SIG-M5 treated with dmso at 0.1 percent for 504 hours (cell line): ENCODE measurements at regions not wholly inside any gene's neighbourhood (a gene's known extent, or its start where the extent isn't known, plus 50 kb on each side); places are given as distances from the start of the nearest gene placed in this dataset.

ENCODE experiments used
- DNase-seq: peaks from one replicate; lab custom pipeline; 2025; ENCODE audit not compliant: unreplicated experiment; lab: John Stamatoyannopoulos, UW

DNA sequence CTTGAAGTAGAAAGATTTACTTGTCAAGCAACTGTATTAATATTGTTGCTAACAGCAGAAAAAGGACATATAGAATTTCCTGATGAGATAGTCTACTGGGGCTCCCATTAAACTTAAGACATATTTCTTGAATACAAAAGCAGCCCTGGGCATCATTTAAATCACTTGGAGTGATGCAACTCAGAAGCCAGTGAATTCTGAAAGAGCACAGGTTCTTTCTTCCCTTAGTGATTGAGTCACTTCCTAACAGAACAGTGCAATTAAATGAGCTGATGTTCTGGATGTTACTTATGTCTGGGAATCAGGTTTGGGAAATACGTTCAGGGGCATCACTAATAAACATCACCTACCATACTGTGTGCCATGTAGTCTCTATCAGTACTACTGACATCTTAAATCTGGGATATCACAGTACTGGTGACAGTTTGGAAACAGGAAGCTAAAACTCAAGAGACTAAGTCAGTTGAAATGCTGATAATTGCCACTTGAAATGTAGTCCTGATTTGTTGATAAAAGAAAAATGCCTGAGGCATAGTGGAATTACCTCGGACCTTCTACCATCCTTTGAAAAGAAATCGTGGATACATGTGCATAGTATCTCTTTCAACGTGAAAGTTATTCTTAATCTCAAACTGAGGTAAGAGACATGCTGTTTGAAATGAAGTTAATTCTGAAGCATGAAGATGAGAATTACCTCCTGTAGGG lies 249.2 kb upstream of the GPRIN3 start:
- no peak for DNase-seq

DNA sequence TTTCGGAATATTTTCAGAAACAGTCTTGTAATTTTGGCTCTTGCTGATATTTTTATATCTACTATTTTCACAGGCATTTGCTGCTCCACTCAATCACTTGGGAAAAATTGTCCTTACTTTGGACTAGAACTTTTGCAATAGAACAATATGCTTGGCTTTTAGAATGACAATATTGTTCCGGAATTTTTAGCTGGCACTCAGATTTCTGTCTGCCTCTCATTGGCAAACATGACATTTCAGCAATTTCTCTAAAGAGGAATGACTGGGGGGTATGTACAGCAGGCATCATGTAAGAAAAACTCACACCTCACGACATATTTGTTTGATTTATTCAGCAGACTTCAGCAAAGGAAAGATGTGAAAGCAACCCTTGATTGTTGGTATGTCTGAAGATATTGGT lies 243.6 kb upstream of the GPRIN3 start:
- DNase-seq, result no peak

- DNase-seq, result no peak
Observed at GRCh38 chr4:89549907-89550306, 242.3 kb upstream of the GPRIN3 start.

GRCh38 chr4:89545315-89545714 lies 237.7 kb upstream of the GPRIN3 start:
- no peak for DNase-seq

- DNase-seq, result no peak
Observed at GRCh38 chr4:89541998-89542397, 234.4 kb upstream of the GPRIN3 start.

DNA sequence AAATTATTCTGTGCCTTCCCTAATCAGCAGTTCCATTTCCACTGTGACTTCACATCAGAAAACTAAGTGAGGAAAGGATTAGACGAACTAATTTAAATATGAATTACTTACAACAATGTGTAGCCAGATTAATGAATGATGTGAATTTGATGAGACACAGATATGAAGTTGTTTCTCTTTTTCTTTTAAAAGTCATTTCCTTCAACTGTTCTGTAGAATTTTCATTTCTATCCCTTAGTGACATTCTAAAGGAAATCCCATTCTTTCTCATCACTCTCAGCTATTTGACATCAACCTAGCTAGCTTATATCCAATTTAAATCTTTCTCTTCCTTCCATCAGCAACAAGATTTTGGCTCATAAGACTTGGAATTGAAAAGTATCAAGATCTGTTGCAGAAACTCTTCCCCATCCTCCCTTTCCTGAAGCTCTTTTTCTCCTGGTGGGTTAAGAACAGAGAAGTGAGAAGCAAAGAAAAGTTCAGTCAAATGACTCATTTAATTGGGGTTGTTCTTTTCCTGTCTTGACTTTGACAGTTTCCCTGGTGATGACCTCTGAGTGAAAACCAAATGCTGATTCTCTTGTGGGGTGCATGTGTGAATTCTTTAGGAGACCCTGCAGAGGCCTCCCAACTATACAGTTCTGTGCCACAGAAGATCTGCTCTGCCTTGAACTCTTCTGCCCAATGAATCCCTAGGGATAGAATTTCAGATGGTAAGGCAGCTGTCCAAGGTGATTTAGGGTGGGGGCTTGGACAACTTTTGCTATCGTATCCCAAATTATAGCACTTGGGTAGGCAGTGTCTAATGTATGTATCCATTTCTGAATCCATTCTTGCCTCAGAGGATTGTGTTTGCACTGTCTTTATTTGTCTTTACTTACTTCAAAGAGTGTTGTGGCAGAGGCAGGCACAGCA lies 232.5 kb upstream of the GPRIN3 start:
- DNase-seq, result no peak

- DNase-seq, result no peak
Observed at GRCh38 chr4:89539374-89539773, 231.8 kb upstream of the GPRIN3 start.

DNA sequence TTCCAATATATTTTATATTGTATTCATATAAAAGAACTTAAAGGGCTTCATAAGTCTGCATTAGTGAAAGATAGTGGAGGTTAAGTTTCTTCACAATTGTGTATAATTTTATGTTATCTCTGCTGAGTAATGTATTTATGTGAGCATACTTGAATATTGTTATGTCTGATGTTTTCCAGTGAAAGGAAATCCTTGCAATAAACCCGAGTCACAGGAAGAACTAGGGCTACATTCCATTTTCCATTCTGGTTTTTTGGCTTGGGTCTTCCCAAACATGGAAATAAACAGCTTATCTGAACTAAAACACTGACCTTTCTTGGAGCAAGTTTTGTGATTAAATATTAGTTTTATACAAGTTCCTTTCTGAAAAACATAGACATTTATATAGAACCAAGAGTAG lies 231.3 kb upstream of the GPRIN3 start:
- no peak for DNase-seq

DNA sequence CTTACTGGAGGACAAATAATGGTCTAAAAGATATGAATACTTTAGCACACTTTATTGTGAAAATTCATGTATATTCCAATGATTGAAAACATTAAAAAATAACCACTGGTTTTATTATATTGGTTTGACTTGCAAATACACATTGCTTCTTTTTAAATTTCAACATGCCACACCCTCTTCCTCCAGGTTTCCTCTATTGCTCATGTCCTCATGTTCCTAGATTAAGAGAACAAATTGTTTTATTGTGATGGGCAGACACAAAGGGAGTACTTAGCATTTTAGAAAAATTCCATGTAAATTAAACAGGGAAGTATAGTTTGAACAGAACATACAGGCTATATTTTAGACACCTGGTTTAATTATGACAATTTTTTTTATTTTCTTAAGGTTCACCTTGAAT lies 230.6 kb upstream of the GPRIN3 start:
- DNase-seq, result no peak

- no peak for DNase-seq
Observed at GRCh38 chr4:89537281-89537680, 229.7 kb upstream of the GPRIN3 start.

DNA sequence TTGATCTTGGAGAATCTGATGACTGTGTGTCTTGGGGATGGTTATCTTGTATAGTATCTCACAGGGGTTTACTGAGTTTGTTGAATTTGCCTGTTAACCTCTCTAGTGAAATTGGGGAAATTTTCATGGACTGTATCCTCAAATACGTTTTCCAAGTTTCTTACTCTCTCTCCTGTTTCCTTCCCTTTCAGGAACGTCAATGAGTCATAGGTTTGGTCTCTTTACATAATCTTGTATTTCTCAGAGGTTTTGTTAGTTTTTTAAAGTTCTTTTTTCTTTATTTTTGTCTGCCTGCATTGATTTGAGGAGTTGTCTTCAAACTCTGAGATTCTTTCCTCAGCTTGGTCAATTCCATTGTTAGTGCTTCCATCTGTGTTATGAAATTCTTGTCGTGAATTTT lies 227.7 kb upstream of the GPRIN3 start:
- no peak for DNase-seq

- no peak for DNase-seq
Observed at GRCh38 chr4:89534356-89534755, 226.8 kb upstream of the GPRIN3 start.

DNA sequence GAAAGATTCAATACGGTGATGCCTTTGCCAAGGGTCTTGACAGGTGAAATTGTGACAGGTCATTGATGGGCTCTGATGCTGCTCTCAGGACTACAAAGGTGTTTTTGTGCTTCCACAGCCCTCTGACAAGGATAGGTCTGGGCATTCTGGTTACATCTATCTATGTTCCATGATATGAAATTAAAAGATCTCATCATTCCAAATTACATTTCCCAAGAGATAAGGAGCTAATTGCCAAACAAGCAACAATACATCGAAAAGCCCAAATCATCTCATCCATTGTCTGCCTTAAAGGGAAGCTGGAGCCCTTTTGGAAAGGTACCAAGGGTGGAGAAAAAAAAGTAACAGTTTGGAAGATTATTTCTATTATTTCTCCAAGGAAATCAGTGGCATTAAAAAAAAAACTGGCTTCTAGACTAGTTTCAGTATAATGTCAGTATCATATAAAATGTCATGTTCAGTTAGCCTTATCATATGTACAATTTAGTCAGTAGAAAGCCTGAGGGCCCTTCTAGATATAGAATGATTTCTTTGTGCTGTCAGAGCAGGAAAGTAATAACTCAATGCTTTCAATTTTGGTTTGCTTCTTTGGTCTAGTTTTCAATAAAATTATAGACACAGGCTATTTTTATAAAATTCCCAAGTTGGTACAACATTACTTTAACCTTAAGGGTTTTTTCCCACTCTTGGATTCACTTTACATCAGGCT lies 224.5 kb upstream of the GPRIN3 start:
- DNase-seq, result no peak

DNA sequence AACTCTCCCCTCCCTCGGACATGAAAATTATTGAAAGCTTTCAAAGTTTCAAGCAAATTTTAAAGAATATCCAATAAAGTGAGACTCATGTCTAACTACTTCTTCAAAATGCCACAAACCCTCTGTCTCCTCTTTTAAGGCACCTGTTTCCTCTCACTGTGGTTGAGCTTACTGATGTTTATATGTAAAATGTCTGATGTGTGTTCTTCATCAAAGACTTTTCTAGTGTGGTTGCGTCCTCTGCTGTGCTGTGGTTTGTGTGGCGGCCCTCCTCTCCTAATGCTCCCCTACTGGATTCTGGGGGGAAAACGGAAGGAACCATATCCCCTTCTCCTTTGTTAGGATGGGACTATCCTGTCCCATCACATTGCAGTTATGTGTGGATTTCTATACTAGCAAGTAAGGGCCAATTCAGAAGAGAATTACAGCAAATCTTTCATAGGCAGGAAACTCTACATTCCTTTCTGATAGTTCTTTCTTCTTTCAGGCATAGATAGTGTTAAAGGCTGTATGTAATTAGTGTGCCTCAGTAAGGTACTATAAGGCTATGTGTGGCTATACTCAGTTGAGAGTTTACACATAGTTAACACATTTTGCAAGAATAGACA lies 221.0 kb upstream of the GPRIN3 start:
- no peak for DNase-seq

DNA sequence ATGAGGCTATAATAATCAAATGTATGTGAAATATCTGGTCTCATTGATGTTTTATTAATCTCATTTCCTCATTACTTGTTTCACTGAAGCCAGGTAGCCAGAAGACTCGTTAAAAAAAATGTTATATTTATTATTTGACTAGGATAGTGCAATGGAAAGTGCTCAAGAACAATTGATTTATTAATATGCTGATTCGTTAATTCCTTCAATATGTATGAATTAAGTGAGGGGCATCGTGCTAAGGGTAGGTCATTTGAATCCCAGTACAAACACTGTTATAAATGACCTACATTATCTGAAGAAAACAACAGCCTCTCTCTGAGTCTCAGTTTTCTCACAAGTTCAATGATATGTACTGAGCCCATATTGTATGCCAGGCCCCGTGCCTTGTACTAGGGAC lies 214.2 kb upstream of the GPRIN3 start:
- no peak for DNase-seq

GRCh38 chr4:89519771-89520320 lies 212.2 kb upstream of the GPRIN3 start:
- no peak for DNase-seq

DNA sequence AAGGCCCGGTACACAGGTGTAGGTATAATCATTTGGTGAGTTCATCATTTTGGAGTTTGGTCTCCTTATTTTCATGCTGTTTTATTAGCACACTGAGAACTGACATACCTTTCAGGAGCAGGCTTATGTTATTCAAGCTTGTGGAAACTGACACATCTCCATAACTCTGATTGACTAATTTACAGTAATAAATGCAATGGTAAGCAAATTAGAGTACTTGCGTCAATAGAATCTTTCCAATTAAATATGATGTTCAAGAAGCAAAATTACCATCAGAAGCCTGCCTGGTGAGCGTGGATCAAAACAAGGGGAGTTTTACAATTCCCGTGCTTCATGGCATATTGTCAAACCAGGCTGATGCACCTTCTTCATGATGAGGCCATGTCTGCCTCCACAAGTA lies 210.7 kb upstream of the GPRIN3 start:
- DNase-seq, result no peak

DNA sequence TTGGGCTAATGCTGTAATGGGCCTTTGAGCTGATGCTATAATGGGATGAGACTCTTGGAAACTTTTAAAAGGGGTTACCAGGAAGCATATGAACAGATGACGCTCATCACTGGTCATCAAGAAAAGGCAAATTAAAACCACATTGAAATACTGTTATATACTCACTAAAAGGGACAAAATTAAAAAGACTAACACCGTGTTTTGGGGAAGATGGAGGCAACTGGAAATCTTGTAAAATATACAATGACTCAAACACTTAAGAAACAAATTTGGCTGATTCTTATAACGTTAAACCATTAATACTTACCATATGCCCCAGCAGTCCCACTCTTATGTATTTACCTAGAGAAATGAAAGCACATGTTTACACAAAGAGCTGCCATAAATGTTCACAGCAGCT lies 207.2 kb upstream of the GPRIN3 start:
- no peak for DNase-seq

GRCh38 chr4:89511776-89512175 lies 204.2 kb upstream of the GPRIN3 start:
- no peak for DNase-seq

DNA sequence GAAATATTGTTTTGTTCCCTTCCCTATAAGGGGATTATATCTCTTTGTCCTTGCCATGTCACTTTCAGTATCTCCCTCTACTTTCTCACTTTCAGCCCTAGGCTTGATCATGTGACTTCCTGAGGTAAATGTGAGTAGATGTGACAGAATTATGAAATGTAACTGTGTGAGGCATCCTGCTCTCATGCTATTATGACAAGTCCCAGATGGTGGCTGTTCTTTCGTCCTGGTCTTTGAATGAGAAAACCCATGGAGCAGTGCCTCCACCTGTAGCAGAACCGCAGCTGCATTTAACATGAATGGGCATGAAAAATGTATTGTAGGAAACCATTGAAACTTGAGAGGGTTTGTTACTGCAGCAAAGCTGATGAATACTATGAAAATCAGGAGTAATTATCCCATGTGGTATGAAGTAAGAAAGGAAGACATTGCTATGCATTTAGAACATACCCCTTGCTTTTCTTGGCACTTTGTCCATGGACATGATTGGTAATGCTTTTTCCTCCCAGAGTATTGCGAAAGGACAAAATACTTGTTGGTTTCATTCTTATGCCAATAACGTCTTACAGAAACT lies 202.2 kb upstream of the GPRIN3 start:
- no peak for DNase-seq
